GM12878 (cell line): ENCODE measurements at regions not wholly inside any gene's neighbourhood (a gene's known extent, or its start where the extent isn't known, plus 50 kb on each side); places are given as distances from the start of the nearest gene placed in this dataset.

Source experiments
- ATAC-seq: fragments of 200-7000 bp; cut with Tn5 transposase; 3 replicates; pipeline ENCODE4 v1.9.1; 2020; ENCODE audit warnings: mild to moderate bottlenecking, moderate library complexity
- BruUV-seq: library from RNA; stranded (reverse); fragments of 400-500 nt; replicated peaks from 2 replicates; lab custom pipeline; 2021; lab: Mats Ljungman, UMichigan
- CTCF ChIA-PET: fragments of 300-600 bp; sonication (Branson Sonifier 250); formaldehyde crosslinking; extraction: SDS; loops from one replicate; lab custom pipeline; 2021; ENCODE audit warnings: inconsistent platforms; lab: Yijun Ruan, JAX
- POLR2A ChIA-PET: fragments of 350-600 bp; formaldehyde crosslinking; extraction: SDS; loops from one replicate; lab custom pipeline; 2021; ENCODE audit warnings: inconsistent platforms; lab: Charles Lee
- RAD21 ChIA-PET: fragments of 300-600 bp; sonication (Branson Sonifier 250); formaldehyde crosslinking; loops from one replicate; lab custom pipeline; 2023; ENCODE audit warnings: antibody characterized with exemption; ENCODE audit not compliant: unreplicated experiment; lab: Charles Lee
- SMC1A ChIA-PET: fragments of 300-600 bp; sonication (Branson Sonifier 250); formaldehyde crosslinking; loops from one replicate; lab custom pipeline; 2023; ENCODE audit not compliant: unreplicated experiment, uncharacterized antibody; lab: Charles Lee
- DNase-seq: peaks from one replicate; pipeline ENCODE4 v3.0.0-alpha.2; 2011; ENCODE audit warnings: low read depth, low spot score
- FAIRE-seq: peaks from 3 replicates; lab custom pipeline; 2011; peaks lifted over from hg19 to GRCh38; lab: Jason Lieb, UNC
- H2AFZ ChIP-seq: 2 replicates; pipeline ENCODE4 v1.6.0; 2011; ENCODE audit warnings: low read depth, low read length, control low read depth; ENCODE audit not compliant: control insufficient read depth
- H3K27ac ChIP-seq: 2 replicates; pipeline ENCODE4 v1.5.1; 2011; ENCODE audit warnings: control low read depth; ENCODE audit not compliant: control insufficient read depth, insufficient read depth
- H3K27me3 ChIP-seq, 2 experiments: replicated peaks in 1 of 2; 2 replicates each; pipeline versions ENCODE4 v1.6.0 to v1.6.1; 2011; ENCODE audit warnings: low read length in 1 of 2; ENCODE audit not compliant: control insufficient read depth in 2 of 2, insufficient read depth in 2 of 2
- H3K36me3 ChIP-seq, 2 experiments: 2 replicates each; pipeline ENCODE4 v1.5.1; 2011; ENCODE audit warnings: low read length in 1 of 2; ENCODE audit not compliant: control insufficient read depth in 2 of 2, insufficient read depth in 2 of 2
- H3K4me1 ChIP-seq: 2 replicates; pipeline ENCODE4 v1.6.1; 2011; ENCODE audit warnings: mild to moderate bottlenecking, low read length, moderate library complexity, mixed read lengths; ENCODE audit not compliant: control insufficient read depth, insufficient read depth
- H3K4me2 ChIP-seq: 2 replicates; pipeline ENCODE4 v1.6.0; 2011; ENCODE audit warnings: control low read depth; ENCODE audit not compliant: control insufficient read depth, insufficient read depth
- H3K4me3 ChIP-seq: fragments of 200-600 bp; sonication (generic); 2 replicates; pipeline ENCODE4 v1.5.1; 2016
- H3K79me2 ChIP-seq: 2 replicates; pipeline ENCODE4 v1.6.0; 2011; ENCODE audit warnings: low read length; ENCODE audit not compliant: control insufficient read depth, insufficient read depth
- H3K9ac ChIP-seq: 2 replicates; pipeline ENCODE4 v1.8.0; 2011; ENCODE audit warnings: low read length, control low read depth, mixed read lengths; ENCODE audit not compliant: control insufficient read depth, insufficient read depth
- H3K9me3 ChIP-seq: replicated peaks from 3 replicates; pipeline ENCODE4 v1.5.1; 2011; ENCODE audit warnings: mild to moderate bottlenecking, low read length; ENCODE audit not compliant: control insufficient read depth, insufficient read depth
- H4K20me1 ChIP-seq: 2 replicates; pipeline ENCODE4 v1.6.0; 2011; ENCODE audit not compliant: control insufficient read depth, insufficient read depth
- ATF7 ChIP-seq: fragments of 450-650 bp; IDR thresholded peaks from 2 replicates; pipeline ENCODE4 v1.6.1; 2016; ENCODE audit warnings: low read depth, mild to moderate bottlenecking
- CBFB ChIP-seq: IDR thresholded peaks from 2 replicates; pipeline ENCODE4 v1.6.1; 2016; ENCODE audit warnings: antibody characterized with exemption, low read depth
- CBX5 ChIP-seq: sonication (generic); IDR thresholded peaks from 2 replicates; pipeline ENCODE4 v1.6.1; 2016; ENCODE audit warnings: low read depth, moderate library complexity, mild to moderate bottlenecking, inconsistent platforms
- CREM ChIP-seq: IDR thresholded peaks from 2 replicates; pipeline ENCODE4 v1.6.1; 2014; ENCODE audit warnings: antibody characterized with exemption, low read depth
- DPF2 ChIP-seq: fragments of 450-650 bp; IDR thresholded peaks from 2 replicates; pipeline ENCODE4 v1.6.1; 2017; ENCODE audit warnings: mild to moderate bottlenecking
- EZH2 ChIP-seq: IDR thresholded peaks from 2 replicates; pipeline ENCODE4 v1.6.1; 2012; ENCODE audit warnings: low read depth, mild to moderate bottlenecking, control low read depth, inconsistent platforms, low read length, borderline replicate concordance; ENCODE audit not compliant: control insufficient read depth
- IKZF1 ChIP-seq: fragments of 450-650 bp; conservative IDR thresholded peaks from 2 replicates; pipeline ENCODE4 v1.6.1; 2017; ENCODE audit warnings: antibody characterized with exemption, mild to moderate bottlenecking
- NFIC ChIP-seq: IDR thresholded peaks from 2 replicates; pipeline ENCODE4 v1.6.1; 2012; ENCODE audit warnings: low read depth, mild to moderate bottlenecking, inconsistent platforms, low read length, moderate library complexity
- NFYA ChIP-seq: IDR thresholded peaks from 2 replicates; pipeline ENCODE4 v1.6.1; 2011; ENCODE audit warnings: low read depth, mild to moderate bottlenecking, low read length, improper control_type of control experiment, borderline replicate concordance
- NFYB ChIP-seq: IDR thresholded peaks from 2 replicates; pipeline ENCODE4 v1.6.1; 2011; ENCODE audit warnings: low read depth, mild to moderate bottlenecking, low read length, improper control_type of control experiment, moderate library complexity; ENCODE audit not compliant: insufficient read depth
- POLR2AphosphoS2 ChIP-seq: IDR thresholded peaks from 2 replicates; pipeline ENCODE4 v1.6.1; 2011; ENCODE audit warnings: low read depth, mild to moderate bottlenecking, low read length, improper control_type of control experiment, moderate library complexity
- POLR2AphosphoS5 ChIP-seq: IDR thresholded peaks from 2 replicates; pipeline ENCODE4 v1.6.1; 2011; ENCODE audit warnings: mild to moderate bottlenecking, low read length, inconsistent platforms
- RUNX3 ChIP-seq: IDR thresholded peaks from 2 replicates; pipeline ENCODE4 v1.6.1; 2012; ENCODE audit warnings: low read length, inconsistent platforms
- SRF ChIP-seq, 2 experiments: IDR thresholded peaks; 2 replicates each; pipeline ENCODE4 v1.6.1; 2011; ENCODE audit warnings: low read depth in 2 of 2, low read length in 2 of 2, mild to moderate bottlenecking in 1 of 2, moderate library complexity in 1 of 2
- SUPT20H ChIP-seq: IDR thresholded peaks from 2 replicates; pipeline ENCODE4 v1.6.1; 2011; ENCODE audit warnings: low read depth, mild to moderate bottlenecking, low read length, moderate library complexity, borderline replicate concordance; ENCODE audit not compliant: control insufficient read depth
- TCF12 ChIP-seq: IDR thresholded peaks from 2 replicates; pipeline ENCODE4 v1.6.1; 2011; ENCODE audit warnings: low read depth, mild to moderate bottlenecking, low read length
- ZSCAN29 ChIP-seq: fragments of 450-650 bp; IDR thresholded peaks from 2 replicates; pipeline ENCODE4 v1.6.1; 2017; ENCODE audit warnings: mild to moderate bottlenecking, moderate library complexity
- WGBS: methylation state at CpG from one replicate; pipeline ENCODE4 v1.1.6; 2016; ENCODE audit warnings: low lambda C conversion rate; ENCODE audit not compliant: insufficient replicate concordance, insufficient coverage; ENCODE audit errors: missing lambda C conversion rate; 5-methylcytosine and 5-hydroxymethylcytosine counted together
- in situ Hi-C: fragments of 300-500 bp; cut with MboI; formaldehyde crosslinking; loops from 9 replicates; pipeline ENCODE4 v1.14.3; 2018; ENCODE audit warnings: mixed read lengths
- intact Hi-C: fragments of 100-400 bp; cut with micrococcal nuclease; formaldehyde crosslinking; loops from one replicate; pipeline ENCODE4 v1.14.2; 2022; ENCODE audit not compliant: unreplicated experiment
- TF ChIP-seq, protein P1 (sequence below): fragments of 450-650 bp; IDR thresholded peaks from 2 replicates; pipeline ENCODE4 v1.6.1; 2017; ENCODE audit warnings: antibody characterized with exemption, mild to moderate bottlenecking, moderate library complexity
- TF ChIP-seq, protein P2 (sequence below), 3 experiments: IDR thresholded peaks in 2 of 3; conservative IDR thresholded peaks in 1 of 3; 2 replicates each; pipeline ENCODE4 v1.5.1; 2011; ENCODE audit warnings: low read depth in 3 of 3, low read length in 3 of 3, mild to moderate bottlenecking in 3 of 3, control low read depth in 2 of 3, moderate library complexity in 2 of 3, inconsistent platforms in 1 of 3, mixed read lengths in 1 of 3; ENCODE audit not compliant: control insufficient read depth in 2 of 3, insufficient read depth in 1 of 3; ENCODE audit errors: extremely low read depth in 1 of 3

DNA sequence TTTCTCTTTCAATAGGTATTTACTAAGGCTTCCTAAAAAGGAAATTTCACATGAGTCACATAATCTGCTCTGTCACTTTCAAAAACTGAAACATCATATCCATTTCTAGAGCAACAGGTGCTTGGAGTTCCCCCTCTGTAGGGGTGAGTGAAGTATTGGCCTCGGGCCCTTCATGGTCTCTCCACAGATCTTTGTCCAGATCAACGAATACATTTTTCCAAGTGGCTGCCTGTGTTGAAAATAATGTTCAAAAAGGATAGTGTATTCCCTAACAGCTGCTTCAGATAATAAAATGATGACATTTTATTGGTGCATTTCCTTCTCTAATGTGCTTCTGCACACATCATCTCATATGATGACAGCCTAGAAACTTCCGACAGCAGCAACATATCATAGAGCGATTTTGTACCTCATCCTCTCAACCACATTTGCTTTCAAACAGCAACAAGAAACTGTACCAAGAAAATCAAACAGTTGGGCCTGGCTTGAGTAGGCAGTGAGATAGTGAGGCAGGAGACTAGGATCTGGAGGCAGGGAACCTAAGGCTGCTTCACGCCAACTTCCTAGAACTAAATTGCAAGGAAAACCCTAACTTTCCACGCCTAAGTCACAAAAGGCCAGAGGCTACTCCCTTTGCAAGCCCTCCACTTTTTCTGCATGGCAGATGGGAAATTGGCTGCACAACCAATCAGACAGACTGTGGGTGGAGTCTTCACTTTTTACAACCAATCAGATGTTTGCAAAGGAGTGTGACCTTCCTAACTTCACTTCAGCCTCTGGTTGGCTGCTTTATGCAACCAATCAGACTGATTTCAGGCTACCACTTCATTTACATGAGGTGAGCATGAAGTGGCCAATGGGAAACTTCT, 340.2 kb downstream of the LRRC3B start:
- ChIA-PET SMC1A (no interaction called here), CTCF (no interaction called here), POLR2A (no interaction called here), RAD21 (no interaction called here)
- peak overlapping the region; percentile 60; the same call in 1 of the 2 replicates for H2AFZ ChIP-seq
- ATAC-seq (peak; percentile 96), FAIRE-seq (peak; percentile 31), DNase-seq (peak; percentile 24)
- no peaks in the 10 kb centered on the region for H4K20me1 ChIP-seq
- peaks cover 3% of the 10 kb centered on the region; the same call in 2 of the 3 replicates for H3K9me3 ChIP-seq
- H3K4me3 ChIP-seq, result no peak overlapping the region
- H3K36me3 ChIP-seq, result no peaks in the 10 kb centered on the region
- peak overlapping the region; percentile 33; the same call in 1 of the 2 replicates for H3K4me2 ChIP-seq
- in situ Hi-C loops (no loop called here), intact Hi-C loops (no loop called here)
- no peaks in the 10 kb centered on the region for H3K27me3 ChIP-seq
- BruUV-seq, result no TSS peak
- H3K27ac ChIP-seq, result peak overlapping the region; percentile 74
- H3K79me2 ChIP-seq, result no peaks in the 10 kb centered on the region
- peaks cover 8% of the 10 kb centered on the region for H3K4me1 ChIP-seq
- no peak overlapping the region for H3K9ac ChIP-seq
- 63% methylated on average over 6 of the region's 6 CpGs for WGBS
- TF ChIP-seq SRF (IDR thresholded peaks at IDR 0.05; ENCODE audit: low read depth in 2 of 2, low read length in 2 of 2) (peak in 1 of 2 experiments; percentile 85; a peak in 1 of 4 replicates), ATF7 (peak; percentile 73), CBX5 (0 out of 2 replicates have a peak, but pooled peaks have one; percentile 1), DPF2 (no peak; the same call in 1 of the 2 replicates), NFIC (peak; percentile 89), EZH2 (no peak), IKZF1 (peak; percentile 44), RUNX3 (peak; percentile 77; the same call in 1 of the 2 replicates), TCF12 (peak; percentile 84; the same call in 1 of the 2 replicates), NFYA (no peak), ZSCAN29 (no peak), CREM (peak; percentile 60; the same call in 1 of the 2 replicates), NFYB (peak; percentile 64), SUPT20H (no peak), CBFB (no peak), POLR2AphosphoS5 (no peak), POLR2AphosphoS2 (no peak)
- TF ChIP-seq, protein P1, sequence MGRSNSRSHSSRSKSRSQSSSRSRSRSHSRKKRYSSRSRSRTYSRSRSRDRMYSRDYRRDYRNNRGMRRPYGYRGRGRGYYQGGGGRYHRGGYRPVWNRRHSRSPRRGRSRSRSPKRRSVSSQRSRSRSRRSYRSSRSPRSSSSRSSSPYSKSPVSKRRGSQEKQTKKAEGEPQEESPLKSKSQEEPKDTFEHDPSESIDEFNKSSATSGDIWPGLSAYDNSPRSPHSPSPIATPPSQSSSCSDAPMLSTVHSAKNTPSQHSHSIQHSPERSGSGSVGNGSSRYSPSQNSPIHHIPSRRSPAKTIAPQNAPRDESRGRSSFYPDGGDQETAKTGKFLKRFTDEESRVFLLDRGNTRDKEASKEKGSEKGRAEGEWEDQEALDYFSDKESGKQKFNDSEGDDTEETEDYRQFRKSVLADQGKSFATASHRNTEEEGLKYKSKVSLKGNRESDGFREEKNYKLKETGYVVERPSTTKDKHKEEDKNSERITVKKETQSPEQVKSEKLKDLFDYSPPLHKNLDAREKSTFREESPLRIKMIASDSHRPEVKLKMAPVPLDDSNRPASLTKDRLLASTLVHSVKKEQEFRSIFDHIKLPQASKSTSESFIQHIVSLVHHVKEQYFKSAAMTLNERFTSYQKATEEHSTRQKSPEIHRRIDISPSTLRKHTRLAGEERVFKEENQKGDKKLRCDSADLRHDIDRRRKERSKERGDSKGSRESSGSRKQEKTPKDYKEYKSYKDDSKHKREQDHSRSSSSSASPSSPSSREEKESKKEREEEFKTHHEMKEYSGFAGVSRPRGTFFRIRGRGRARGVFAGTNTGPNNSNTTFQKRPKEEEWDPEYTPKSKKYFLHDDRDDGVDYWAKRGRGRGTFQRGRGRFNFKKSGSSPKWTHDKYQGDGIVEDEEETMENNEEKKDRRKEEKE, result no peak
- TF ChIP-seq, protein P2, sequence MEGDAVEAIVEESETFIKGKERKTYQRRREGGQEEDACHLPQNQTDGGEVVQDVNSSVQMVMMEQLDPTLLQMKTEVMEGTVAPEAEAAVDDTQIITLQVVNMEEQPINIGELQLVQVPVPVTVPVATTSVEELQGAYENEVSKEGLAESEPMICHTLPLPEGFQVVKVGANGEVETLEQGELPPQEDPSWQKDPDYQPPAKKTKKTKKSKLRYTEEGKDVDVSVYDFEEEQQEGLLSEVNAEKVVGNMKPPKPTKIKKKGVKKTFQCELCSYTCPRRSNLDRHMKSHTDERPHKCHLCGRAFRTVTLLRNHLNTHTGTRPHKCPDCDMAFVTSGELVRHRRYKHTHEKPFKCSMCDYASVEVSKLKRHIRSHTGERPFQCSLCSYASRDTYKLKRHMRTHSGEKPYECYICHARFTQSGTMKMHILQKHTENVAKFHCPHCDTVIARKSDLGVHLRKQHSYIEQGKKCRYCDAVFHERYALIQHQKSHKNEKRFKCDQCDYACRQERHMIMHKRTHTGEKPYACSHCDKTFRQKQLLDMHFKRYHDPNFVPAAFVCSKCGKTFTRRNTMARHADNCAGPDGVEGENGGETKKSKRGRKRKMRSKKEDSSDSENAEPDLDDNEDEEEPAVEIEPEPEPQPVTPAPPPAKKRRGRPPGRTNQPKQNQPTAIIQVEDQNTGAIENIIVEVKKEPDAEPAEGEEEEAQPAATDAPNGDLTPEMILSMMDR (IDR thresholded peaks at IDR 0.05 in 2 of 3, conservative IDR thresholded peaks at IDR 0.05 in 1 of 3; ENCODE audit: control insufficient read depth in 2 of 3, extremely low read depth in 1 of 3, insufficient read depth in 1 of 3, low read depth in 3 of 3, low read length in 3 of 3), result no peak
